Cardiac muscle cell (in vitro differentiated cells and primary cell): ENCODE measurements at regions not wholly inside any gene's neighbourhood (a gene's known extent, or its start where the extent isn't known, plus 50 kb on each side); places are given as distances from the start of the nearest gene placed in this dataset.

Source experiments
- DNase-seq, 2 donors: peaks; one replicate each; pipeline versions ENCODE4 v3.0.0 to v3.0.0-alpha.2; 2010 to 2017; ENCODE audit warnings: low read depth in 1 of 2, low spot score in 1 of 2
- H3K27ac ChIP-seq: fragments of 200-600 bp; sonication (generic); 2 replicates; pipeline ENCODE4 v1.5.1; 2016
- H3K27me3 ChIP-seq: fragments of 200-600 bp; sonication (generic); 2 replicates; pipeline ENCODE4 v1.6.0; 2016; ENCODE audit warnings: control low read depth
- H3K36me3 ChIP-seq: fragments of 200-600 bp; sonication (generic); 2 replicates; pipeline ENCODE4 v1.5.1; 2016; ENCODE audit warnings: control low read depth
- H3K4me1 ChIP-seq: fragments of 200-600 bp; sonication (generic); 2 replicates; pipeline ENCODE4 v1.8.1; 2017; ENCODE audit warnings: low read depth, mild to moderate bottlenecking, mixed run types
- H3K4me3 ChIP-seq: fragments of 200-600 bp; sonication (generic); 2 replicates; pipeline ENCODE4 v1.5.1; 2016; ENCODE audit warnings: mild to moderate bottlenecking
- H3K9me3 ChIP-seq: fragments of 200-600 bp; sonication (generic); 2 replicates; pipeline ENCODE4 v1.5.1; 2017; ENCODE audit warnings: low read depth, mild to moderate bottlenecking, control low read depth
- TF ChIP-seq, protein P1 (sequence below): IDR thresholded peaks from 2 replicates; pipeline ENCODE4 v1.5.1; 2012; ENCODE audit warnings: low read depth, mild to moderate bottlenecking, low read length

DNA sequence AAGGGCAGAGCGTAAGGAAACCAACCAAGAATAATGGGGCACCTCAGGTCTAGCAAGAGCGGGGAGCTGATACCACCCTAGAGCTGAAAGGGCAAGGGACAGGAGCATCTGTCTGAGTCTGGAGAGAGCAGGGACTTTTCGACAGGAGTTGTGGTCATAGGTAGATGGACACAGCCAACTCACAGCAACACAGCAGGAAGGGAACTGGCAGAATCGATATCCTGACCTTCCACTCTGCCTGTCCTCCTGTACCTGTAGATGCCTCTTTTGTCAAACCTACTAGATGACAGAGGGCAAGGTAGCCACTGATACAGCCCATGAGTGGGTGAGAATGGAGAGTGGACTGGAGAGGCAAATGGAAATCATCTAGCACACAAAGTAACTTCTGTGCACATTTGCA, 247.2 kb upstream of the EGLN3 start:
- Histone ChIP-seq H3K27me3 (no peaks in the 10 kb centered on the region), H3K27ac (no peak overlapping the region), H3K9me3 (no peaks in the 10 kb centered on the region), H3K36me3 (no peaks in the 10 kb centered on the region), H3K4me1 (no peaks in the 10 kb centered on the region), H3K4me3 (no peak overlapping the region)
- TF ChIP-seq, protein P1, sequence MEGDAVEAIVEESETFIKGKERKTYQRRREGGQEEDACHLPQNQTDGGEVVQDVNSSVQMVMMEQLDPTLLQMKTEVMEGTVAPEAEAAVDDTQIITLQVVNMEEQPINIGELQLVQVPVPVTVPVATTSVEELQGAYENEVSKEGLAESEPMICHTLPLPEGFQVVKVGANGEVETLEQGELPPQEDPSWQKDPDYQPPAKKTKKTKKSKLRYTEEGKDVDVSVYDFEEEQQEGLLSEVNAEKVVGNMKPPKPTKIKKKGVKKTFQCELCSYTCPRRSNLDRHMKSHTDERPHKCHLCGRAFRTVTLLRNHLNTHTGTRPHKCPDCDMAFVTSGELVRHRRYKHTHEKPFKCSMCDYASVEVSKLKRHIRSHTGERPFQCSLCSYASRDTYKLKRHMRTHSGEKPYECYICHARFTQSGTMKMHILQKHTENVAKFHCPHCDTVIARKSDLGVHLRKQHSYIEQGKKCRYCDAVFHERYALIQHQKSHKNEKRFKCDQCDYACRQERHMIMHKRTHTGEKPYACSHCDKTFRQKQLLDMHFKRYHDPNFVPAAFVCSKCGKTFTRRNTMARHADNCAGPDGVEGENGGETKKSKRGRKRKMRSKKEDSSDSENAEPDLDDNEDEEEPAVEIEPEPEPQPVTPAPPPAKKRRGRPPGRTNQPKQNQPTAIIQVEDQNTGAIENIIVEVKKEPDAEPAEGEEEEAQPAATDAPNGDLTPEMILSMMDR, result no peak
- no peak for DNase-seq

DNA sequence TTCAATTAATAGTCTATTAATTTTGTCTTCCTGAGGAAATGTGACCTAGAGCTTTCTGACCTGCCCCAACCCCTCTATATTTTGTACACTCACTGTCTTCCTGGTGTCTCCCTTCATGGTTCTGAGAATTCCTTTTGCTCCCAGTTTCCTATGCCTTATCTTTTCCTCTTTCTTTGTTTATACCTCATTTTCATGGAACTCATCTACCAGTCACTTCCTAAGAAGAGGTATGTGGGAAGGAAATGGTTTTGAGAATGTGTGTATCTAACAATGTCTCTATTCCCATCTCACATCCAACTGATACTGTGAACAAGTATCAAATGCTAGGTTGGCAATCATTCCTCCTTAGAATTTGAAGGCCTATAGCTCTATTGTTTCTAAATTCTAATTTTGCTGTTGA, 245.1 kb upstream of the EGLN3 start:
- H3K27ac ChIP-seq, result no peak overlapping the region
- DNase-seq, result no peak
- H3K27me3 ChIP-seq, result no peaks in the 10 kb centered on the region
- H3K4me3 ChIP-seq, result no peak overlapping the region
- no peaks in the 10 kb centered on the region for H3K4me1 ChIP-seq
- no peaks in the 10 kb centered on the region for H3K9me3 ChIP-seq
- H3K36me3 ChIP-seq, result no peaks in the 10 kb centered on the region
- TF ChIP-seq, protein P1, result no peak

DNA sequence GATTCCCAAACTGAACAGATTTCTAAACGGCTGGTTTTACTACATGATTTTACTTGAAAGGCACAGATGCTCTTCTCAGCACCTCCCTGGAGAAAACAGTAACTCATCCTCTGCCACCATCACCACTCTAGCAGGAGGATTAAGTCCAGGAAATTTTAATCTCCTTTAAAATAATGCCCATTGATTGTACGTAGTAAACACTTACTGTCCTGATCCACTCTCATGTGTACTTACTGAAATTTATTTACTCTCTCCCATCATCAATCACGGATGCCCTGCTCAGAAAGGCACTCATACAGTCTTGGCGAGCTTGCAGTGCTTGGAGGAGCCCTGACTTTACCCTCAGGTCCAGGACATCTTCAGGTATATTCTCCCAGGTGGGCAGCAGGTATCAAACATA, 239.8 kb upstream of the EGLN3 start:
- no peaks in the 10 kb centered on the region for H3K4me1 ChIP-seq
- H3K27ac ChIP-seq, result no peak overlapping the region
- DNase-seq, result no peak
- H3K27me3 ChIP-seq, result no peaks in the 10 kb centered on the region
- no peaks in the 10 kb centered on the region for H3K9me3 ChIP-seq
- H3K36me3 ChIP-seq, result no peaks in the 10 kb centered on the region
- H3K4me3 ChIP-seq, result no peak overlapping the region
- TF ChIP-seq, protein P1, result no peak

DNA sequence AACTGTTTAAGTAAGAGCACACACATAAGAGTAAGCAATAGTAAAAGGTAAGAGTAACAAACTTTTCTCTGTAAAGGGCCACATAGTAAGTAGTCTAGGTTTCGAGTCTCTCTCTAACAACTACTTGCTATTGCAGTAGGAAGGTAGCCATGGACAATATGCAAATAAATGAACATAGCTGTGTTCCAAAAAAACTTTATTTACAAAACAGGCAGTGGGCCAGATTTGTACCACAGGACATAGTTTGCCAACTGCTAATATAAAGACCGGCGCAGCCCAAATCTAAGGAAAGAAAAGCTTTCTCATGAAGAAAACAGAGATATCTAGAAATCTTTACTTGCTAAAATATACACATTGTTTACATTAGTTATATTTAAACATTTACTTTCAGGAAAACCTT, 239.0 kb upstream of the EGLN3 start:
- TF ChIP-seq, protein P1, result no peak
- DNase-seq, result no peak
- Histone ChIP-seq H3K9me3 (no peaks in the 10 kb centered on the region), H3K27ac (no peak overlapping the region), H3K27me3 (no peaks in the 10 kb centered on the region), H3K4me1 (no peaks in the 10 kb centered on the region), H3K4me3 (no peak overlapping the region), H3K36me3 (no peaks in the 10 kb centered on the region)

DNA sequence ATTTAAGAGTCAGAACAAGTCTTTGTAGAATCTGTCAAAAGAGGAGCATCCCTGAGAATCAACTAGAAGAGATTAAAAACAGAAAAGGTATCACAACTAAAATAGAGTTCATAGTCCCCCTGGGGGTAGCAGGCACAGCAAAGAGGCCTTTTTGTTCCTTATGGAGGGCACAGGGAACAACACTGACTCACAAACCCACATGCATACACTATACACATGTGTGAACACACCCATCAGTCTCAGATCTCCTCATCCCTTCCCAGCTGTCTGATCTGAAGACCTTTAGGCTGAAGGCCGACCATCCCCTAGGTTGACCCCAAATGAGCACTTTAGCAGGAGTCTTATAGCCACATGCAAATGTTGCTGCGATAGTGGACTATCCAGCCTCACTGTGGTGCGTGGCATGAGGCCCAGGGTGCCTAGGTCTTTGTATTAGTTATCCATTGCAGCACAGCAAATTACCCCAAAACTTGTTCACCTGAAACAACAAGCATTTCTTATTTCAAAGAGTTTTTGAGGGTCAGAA, 236.7 kb upstream of the EGLN3 start:
- H3K27me3 ChIP-seq, result no peaks in the 10 kb centered on the region
- TF ChIP-seq, protein P1, result no peak
- no peak overlapping the region for H3K27ac ChIP-seq
- no peaks in the 10 kb centered on the region for H3K4me1 ChIP-seq
- no peak overlapping the region for H3K4me3 ChIP-seq
- no peak for DNase-seq
- no peaks in the 10 kb centered on the region for H3K9me3 ChIP-seq
- H3K36me3 ChIP-seq, result no peaks in the 10 kb centered on the region

DNA sequence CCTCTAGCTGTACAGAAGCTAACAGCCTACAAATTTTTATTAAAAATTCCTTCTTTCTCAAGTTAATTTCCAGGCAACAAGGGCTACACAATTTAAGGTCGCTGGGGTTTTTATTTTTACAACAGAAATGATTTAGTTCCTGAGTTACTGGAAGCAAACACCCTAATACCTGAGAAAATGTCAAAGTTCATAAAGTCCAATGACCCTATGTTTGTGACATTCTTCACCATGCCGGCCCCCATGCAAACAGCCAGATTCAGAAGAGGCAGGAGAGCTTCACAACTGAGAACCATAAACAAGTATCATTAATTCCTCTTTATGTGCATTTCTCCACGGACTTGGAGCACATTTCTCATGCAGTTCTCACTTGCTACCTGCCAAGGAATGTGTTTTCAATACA, 236.2 kb upstream of the EGLN3 start:
- Histone ChIP-seq H3K4me1 (no peaks in the 10 kb centered on the region), H3K27ac (no peak overlapping the region), H3K36me3 (no peaks in the 10 kb centered on the region), H3K27me3 (no peaks in the 10 kb centered on the region), H3K4me3 (no peak overlapping the region), H3K9me3 (no peaks in the 10 kb centered on the region)
- TF ChIP-seq, protein P1, result no peak
- no peak for DNase-seq
